Small intestine (tissue), 7 donors: ENCODE measurements at regions not wholly inside any gene's neighbourhood (a gene's known extent, or its start where the extent isn't known, plus 50 kb on each side); places are given as distances from the start of the nearest gene placed in this dataset.

Experiments used
- DNase-seq, 2 donors: peaks; one replicate each; pipeline versions ENCODE4 v3.0.0 to v3.0.0-alpha.2; 2013
- FAIRE-seq: peaks from 2 replicates; lab custom pipeline; 2012; peaks lifted over from hg19 to GRCh38; lab: Jason Lieb, UNC
- H3K27ac ChIP-seq, 3 donors: one replicate each; pipeline ENCODE4 v1.5.1; 2013; ENCODE audit warnings: low read length in 2 of 3, mild to moderate bottlenecking in 2 of 3, control low read depth in 1 of 3, inconsistent platforms in 1 of 3, low read depth in 1 of 3, moderate library complexity in 1 of 3
- H3K27me3 ChIP-seq, 3 donors: one replicate each; pipeline ENCODE4 v1.6.1; 2013; ENCODE audit warnings: low read length in 3 of 3, inconsistent platforms in 1 of 3; ENCODE audit not compliant: control insufficient read depth in 3 of 3, insufficient read depth in 3 of 3
- H3K36me3 ChIP-seq, 3 donors: one replicate each; pipeline ENCODE4 v1.6.1; 2013; ENCODE audit warnings: low read length in 3 of 3, inconsistent platforms in 1 of 3, low read depth in 1 of 3, mild to moderate bottlenecking in 1 of 3, moderate library complexity in 1 of 3; ENCODE audit not compliant: control insufficient read depth in 3 of 3, insufficient read depth in 2 of 3
- H3K4me1 ChIP-seq, 3 donors: one replicate each; pipeline ENCODE4 v1.6.1; 2013; ENCODE audit warnings: low read length in 2 of 3, inconsistent platforms in 1 of 3, low read depth in 1 of 3, mild to moderate bottlenecking in 1 of 3, moderate library complexity in 1 of 3; ENCODE audit not compliant: control insufficient read depth in 3 of 3, insufficient read depth in 2 of 3
- H3K4me3 ChIP-seq, 3 donors: one replicate each; pipeline ENCODE4 v1.5.1; 2013; ENCODE audit warnings: low read length in 3 of 3, control low read depth in 1 of 3, inconsistent platforms in 1 of 3, low read depth in 1 of 3, mild to moderate bottlenecking in 1 of 3, moderate library complexity in 1 of 3
- H3K9me3 ChIP-seq, 2 donors: one replicate each; pipeline ENCODE4 v1.6.1; 2013; ENCODE audit warnings: low read depth in 1 of 2, low read length in 1 of 2; ENCODE audit not compliant: control insufficient read depth in 2 of 2, insufficient read depth in 1 of 2
- WGBS, 3 donors: extraction: QIAGEN DNeasy Blood & Tissue Kit; methylation state at CpG; one replicate each; pipeline ENCODE4 v1.1.7; 2013; 5-methylcytosine and 5-hydroxymethylcytosine counted together
- donor health status: healthy with polysubstance abuse.
- donor health status: control.
- donor health status: control.
- donor health status: Bipolar disorder and iron deficiency.
- donor health status: healthy.

GRCh38 chr1:79981481-79981880 lies 975.0 kb upstream of the ADGRL4 start:
- H3K9me3 ChIP-seq: no peaks in the 10 kb centered on the region
- H3K27me3 ChIP-seq: no peaks in the 10 kb centered on the region
- FAIRE-seq: no peak
- H3K36me3 ChIP-seq: no peaks in the 10 kb centered on the region
- no peak overlapping the region for H3K27ac ChIP-seq
- DNase-seq: no peak
- 83 to 90% (median 86%) methylated on average over 4 of the region's 4 CpGs for WGBS, 3 donors
- H3K4me1 ChIP-seq: no peaks in the 10 kb centered on the region
- H3K4me3 ChIP-seq: no peak overlapping the region

GRCh38 chr1:79979346-79979745 lies 972.8 kb upstream of the ADGRL4 start:
- DNase-seq: no peak
- Histone ChIP-seq H3K4me1 (no peaks in the 10 kb centered on the region), H3K36me3 (no peaks in the 10 kb centered on the region), H3K9me3 (no peaks in the 10 kb centered on the region), H3K27me3 (no peaks in the 10 kb centered on the region), H3K27ac (no peak overlapping the region), H3K4me3 (no peak overlapping the region)
- FAIRE-seq: no peak

GRCh38 chr1:79976287-79976686 lies 969.8 kb upstream of the ADGRL4 start:
- H3K9me3 ChIP-seq: no peaks in the 10 kb centered on the region
- no peaks in the 10 kb centered on the region for H3K36me3 ChIP-seq
- 67 to 74% (median 68%) methylated on average over 3 of the region's 3 CpGs for WGBS, 3 donors
- H3K4me3 ChIP-seq: no peak overlapping the region
- no peaks in the 10 kb centered on the region for H3K4me1 ChIP-seq
- FAIRE-seq: no peak
- no peaks in the 10 kb centered on the region for H3K27me3 ChIP-seq
- no peak for DNase-seq
- H3K27ac ChIP-seq: no peak overlapping the region

- DNase-seq (no peak), FAIRE-seq (no peak)
- no peaks in the 10 kb centered on the region for H3K4me1 ChIP-seq
- no peak overlapping the region for H3K27ac ChIP-seq
- H3K4me3 ChIP-seq: no peak overlapping the region
- H3K9me3 ChIP-seq: no peaks in the 10 kb centered on the region
- 82 to 91% (median 85%) methylated on average over 7 of the region's 7 CpGs for WGBS, 3 donors
- no peaks in the 10 kb centered on the region for H3K27me3 ChIP-seq
- no peaks in the 10 kb centered on the region for H3K36me3 ChIP-seq
These were observed 968.1 kb upstream of the ADGRL4 start for GRCh38 chr1:79974659-79975058.

GRCh38 chr1:79969886-79970285 lies 963.4 kb upstream of the ADGRL4 start:
- Histone ChIP-seq H3K4me3 (no peak overlapping the region), H3K36me3 (no peaks in the 10 kb centered on the region), H3K9me3 (no peaks in the 10 kb centered on the region), H3K27me3 (no peaks in the 10 kb centered on the region), H3K4me1 (no peaks in the 10 kb centered on the region), H3K27ac (no peak overlapping the region)
- 58 to 70% (median 63%) methylated on average over 2 of the region's 2 CpGs for WGBS, 3 donors
- FAIRE-seq (no peak), DNase-seq (no peak)

- DNase-seq (no peak), FAIRE-seq (no peak)
- 66 to 71% (median 68%) methylated on average over 2 of the region's 2 CpGs for WGBS, 3 donors
These were observed 959.9 kb upstream of the ADGRL4 start for GRCh38 chr1:79966438-79966837.

GRCh38 chr1:79959635-79960034 lies 953.1 kb upstream of the ADGRL4 start:
- Histone ChIP-seq H3K27me3 (no peaks in the 10 kb centered on the region), H3K27ac (no peak overlapping the region), H3K9me3 (peaks cover 0 to 8% of the 10 kb centered on the region in 2 donors), H3K36me3 (no peaks in the 10 kb centered on the region), H3K4me3 (no peak overlapping the region), H3K4me1 (no peaks in the 10 kb centered on the region)
- 64 to 92% (median 74%) methylated on average over 1 of the region's 1 CpG for WGBS, 3 donors
- FAIRE-seq (no peak), DNase-seq (no peak)

More at GRCh38 chr1:79966438-79966837, 959.9 kb upstream of the ADGRL4 start:
- Histone ChIP-seq H3K9me3 (no peaks in the 10 kb centered on the region), H3K27ac (no peak overlapping the region), H3K36me3 (no peaks in the 10 kb centered on the region), H3K4me1 (no peaks in the 10 kb centered on the region), H3K4me3 (no peak overlapping the region), H3K27me3 (no peaks in the 10 kb centered on the region)

GRCh38 chr1:79955966-79956365 lies 949.4 kb upstream of the ADGRL4 start:
- no peaks in the 10 kb centered on the region for H3K27me3 ChIP-seq
- no peak overlapping the region for H3K4me3 ChIP-seq
- DNase-seq (no peak), FAIRE-seq (no peak)
- H3K9me3 ChIP-seq: peaks cover 0 to 8% of the 10 kb centered on the region in 2 donors
- WGBS, 3 donors: 58 to 79% (median 76%) methylated on average over 1 of the region's 1 CpG
- no peak overlapping the region for H3K27ac ChIP-seq
- no peaks in the 10 kb centered on the region for H3K36me3 ChIP-seq
- no peaks in the 10 kb centered on the region for H3K4me1 ChIP-seq

- H3K36me3 ChIP-seq: no peaks in the 10 kb centered on the region
- H3K27ac ChIP-seq: no peak overlapping the region
- H3K4me3 ChIP-seq: no peak overlapping the region
- no peaks in the 10 kb centered on the region for H3K9me3 ChIP-seq
- 83 to 87% (median 85%) methylated on average over 3 of the region's 3 CpGs for WGBS, 3 donors
- no peaks in the 10 kb centered on the region for H3K4me1 ChIP-seq
- no peaks in the 10 kb centered on the region for H3K27me3 ChIP-seq
- no peak for DNase-seq
- FAIRE-seq: no peak
These were observed 944.0 kb upstream of the ADGRL4 start for GRCh38 chr1:79950511-79950910.
